NOMO-1 (cell line): ENCODE measurements at regions not wholly inside any gene's neighbourhood (a gene's known extent, or its start where the extent isn't known, plus 50 kb on each side); places are given as distances from the start of the nearest gene placed in this dataset.
"Not testable (repeated sequence)": the region's sequence is repeated elsewhere in the genome, so short reads cannot be mapped to it uniquely, and the experiment has no call there.

Experiments
- DNase-seq, 2 experiments: peaks; one replicate each; lab custom pipeline; 2025; ENCODE audit not compliant: unreplicated experiment in 2 of 2; lab: John Stamatoyannopoulos, UW

GRCh38 chrX:128992107-128992971 is 531.0 kb downstream of the SMARCA1 start:
- no peak for DNase-seq

GRCh38 chrX:128975745-128976144 is 547.5 kb downstream of the SMARCA1 start:
- DNase-seq: no peak

- DNase-seq: no peak
Measured at GRCh38 chrX:128973033-128973432, 550.3 kb downstream of the SMARCA1 start.

- DNase-seq: no peak
Measured at GRCh38 chrX:128961290-128961689, 562.0 kb downstream of the SMARCA1 start.

DNA sequence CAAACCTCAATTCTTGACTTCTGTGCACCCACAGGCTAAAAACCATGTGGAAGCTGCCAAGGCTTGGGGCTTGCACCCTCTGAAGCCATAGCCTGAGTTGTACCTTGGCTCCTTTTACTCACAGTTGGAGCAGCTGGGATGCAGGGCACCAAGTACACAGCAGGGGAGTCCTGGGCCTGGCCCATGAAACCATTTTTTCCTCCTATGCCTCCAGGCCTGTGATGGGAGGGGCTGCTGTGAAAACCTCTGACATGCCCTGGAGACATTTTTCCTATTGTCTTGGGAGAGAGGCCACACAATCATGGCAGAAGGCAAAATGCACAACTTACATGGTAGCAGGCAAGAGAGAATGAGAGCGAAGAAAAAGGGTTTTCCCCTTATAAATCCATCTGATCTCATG is 568.6 kb downstream of the SMARCA1 start:
- not testable (repeated sequence) for DNase-seq

DNA sequence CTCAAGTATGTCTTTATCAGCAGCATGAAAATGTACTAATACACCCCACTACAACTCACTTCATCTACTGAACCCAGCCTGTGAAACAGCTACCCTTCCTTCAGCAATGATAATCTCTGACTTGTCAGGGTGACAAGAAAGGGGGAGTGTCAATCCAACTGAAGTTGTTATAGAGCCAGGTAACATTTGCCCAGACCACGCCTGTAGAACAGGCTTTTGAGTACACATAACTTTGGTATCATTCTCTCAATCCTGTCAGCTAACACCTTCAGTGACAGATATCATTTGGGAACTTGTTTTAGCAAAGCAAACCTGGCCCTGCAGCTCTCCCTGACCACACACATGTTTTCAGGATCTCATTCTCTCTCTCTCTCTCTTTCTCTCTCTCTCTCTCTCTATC is 592.2 kb downstream of the SMARCA1 start:
- DNase-seq: no peak

DNA sequence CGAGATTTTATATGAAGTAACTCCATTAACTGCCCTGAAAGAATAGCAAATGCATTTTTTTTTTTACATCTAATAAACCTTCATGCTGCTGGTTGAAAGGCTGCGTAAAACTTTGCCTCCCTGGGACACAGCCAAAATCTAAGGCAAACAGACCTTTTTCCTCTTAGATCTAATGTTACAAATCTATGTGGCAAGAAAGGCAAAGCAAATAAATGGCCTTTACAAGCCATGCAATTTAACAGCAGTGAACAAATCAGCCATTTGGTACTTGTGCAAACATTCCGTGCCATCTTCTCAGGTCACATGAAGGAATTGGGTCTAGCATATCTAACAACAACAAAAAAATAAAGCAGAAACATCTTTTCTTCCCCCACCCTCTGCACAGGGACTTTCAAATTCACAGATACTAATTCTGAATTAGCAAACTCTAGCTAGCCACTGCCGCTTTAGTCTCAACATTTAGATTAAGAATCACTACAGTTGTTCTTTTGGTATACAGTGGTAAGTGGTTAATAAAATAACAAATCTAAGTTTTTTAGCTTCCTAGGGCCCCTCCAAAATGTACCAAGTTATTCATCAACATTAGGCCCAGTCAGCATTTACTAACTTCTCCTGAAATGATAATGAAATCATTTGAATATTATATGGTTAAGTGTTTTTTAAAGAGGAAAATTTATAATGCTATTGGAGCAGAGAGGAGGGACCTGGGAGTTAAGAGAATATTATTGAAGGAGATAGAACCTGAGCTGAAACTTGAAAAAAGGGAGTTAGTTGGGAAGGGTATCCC is 593.8 kb downstream of the SMARCA1 start:
- DNase-seq: no peak

DNA sequence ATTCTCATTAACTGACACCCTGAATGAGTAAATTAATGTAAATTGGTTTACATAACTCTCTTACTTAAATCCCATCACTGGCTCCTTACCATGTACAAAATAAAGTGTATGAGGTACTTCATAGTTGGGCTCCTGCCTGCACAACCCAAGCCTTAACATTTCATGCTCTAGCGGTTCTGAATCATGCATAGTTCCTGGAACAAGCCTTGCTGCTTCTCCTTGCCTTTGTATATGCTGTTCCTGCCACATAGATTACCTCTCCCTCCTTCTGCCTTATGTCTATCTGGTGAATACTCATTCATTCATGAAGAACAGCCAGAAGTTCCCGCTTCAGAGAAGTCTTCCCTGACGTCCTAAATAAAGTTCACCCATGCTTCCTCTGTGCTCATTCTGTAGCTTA is 594.7 kb downstream of the SMARCA1 start:
- no peak for DNase-seq

DNA sequence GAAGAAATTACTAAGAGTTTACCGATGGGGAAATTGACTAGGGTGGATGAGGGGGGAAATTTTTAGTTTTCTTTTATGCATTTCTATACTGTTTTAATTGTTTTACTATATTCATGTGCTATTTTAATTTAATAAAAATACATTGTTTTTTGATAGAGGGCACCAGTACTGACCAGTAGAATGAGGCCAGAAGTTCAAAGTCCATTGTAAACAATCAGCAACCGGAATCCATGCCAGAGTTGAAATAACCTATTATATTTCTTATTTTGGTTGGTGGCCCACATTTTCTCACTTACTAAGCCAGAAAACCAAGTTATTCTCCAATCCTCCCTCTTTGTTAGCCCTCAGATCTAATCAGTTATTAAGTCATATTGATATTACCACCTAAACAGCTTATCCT is 595.9 kb downstream of the SMARCA1 start:
- no peak for DNase-seq

DNA sequence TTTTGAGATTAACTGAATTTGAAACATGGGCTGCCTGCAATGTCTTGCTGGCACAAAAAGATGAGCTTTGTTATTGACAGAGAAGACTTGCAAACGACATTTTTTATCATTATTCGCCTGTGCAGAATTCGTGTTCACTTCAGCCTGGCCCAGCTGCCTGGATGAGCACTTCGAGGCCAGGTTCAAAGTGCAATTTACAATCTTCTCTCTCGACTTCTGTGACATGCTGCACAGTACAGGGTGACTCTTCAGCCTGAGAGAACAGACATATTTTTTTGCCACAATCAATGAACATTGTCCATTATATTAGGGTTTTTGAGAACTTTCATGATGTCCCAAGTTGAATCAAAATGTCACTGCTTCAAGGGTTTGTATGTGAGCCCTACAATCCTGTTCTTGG is 616.5 kb downstream of the SMARCA1 start:
- DNase-seq: no peak

GRCh38 chrX:128901018-128901417 is 622.3 kb downstream of the SMARCA1 start:
- no peak for DNase-seq

DNA sequence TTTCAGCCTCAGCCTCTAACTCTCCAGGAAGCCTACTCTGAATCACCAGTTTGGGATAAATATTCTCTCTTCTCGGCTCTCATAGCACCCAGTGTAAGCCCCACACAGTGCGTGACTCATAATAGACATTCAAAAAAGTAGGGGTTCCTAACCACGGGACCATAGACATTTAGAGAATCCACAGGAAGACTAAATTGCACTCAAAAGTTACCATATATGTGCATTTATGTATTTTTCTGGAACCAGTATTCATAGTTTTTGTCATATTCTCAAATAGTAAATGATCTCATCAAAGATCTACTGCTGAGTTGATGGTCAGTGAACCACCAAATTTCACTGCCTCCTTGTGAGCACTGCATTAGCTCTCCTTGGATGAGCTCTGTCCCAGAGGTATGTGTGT is 625.7 kb downstream of the SMARCA1 start:
- DNase-seq: no peak

GRCh38 chrX:128891554-128891953 is 631.7 kb downstream of the SMARCA1 start:
- DNase-seq: peak in 1 of 2 experiments; percentile 18

DNA sequence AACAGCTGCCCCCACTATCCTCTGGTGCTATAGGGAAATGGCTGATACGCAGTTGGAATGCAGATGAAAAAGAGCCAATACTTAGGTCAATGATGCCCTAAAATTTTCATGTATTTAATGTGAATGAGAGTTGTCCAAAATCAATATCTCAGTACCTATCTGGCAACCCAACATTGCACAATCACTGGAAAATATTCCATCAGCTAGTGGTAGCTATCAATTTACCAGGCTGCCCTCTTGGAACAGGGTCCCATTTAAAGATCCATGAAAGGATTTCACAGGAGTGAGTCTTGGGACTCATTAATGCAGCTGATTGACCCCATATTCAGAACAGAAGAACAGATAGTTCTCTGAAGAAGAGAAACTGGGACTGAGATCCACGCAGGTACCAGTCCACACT is 638.9 kb downstream of the SMARCA1 start:
- no peak for DNase-seq

GRCh38 chrX:128883650-128884049 is 639.6 kb downstream of the SMARCA1 start:
- DNase-seq: no peak

DNA sequence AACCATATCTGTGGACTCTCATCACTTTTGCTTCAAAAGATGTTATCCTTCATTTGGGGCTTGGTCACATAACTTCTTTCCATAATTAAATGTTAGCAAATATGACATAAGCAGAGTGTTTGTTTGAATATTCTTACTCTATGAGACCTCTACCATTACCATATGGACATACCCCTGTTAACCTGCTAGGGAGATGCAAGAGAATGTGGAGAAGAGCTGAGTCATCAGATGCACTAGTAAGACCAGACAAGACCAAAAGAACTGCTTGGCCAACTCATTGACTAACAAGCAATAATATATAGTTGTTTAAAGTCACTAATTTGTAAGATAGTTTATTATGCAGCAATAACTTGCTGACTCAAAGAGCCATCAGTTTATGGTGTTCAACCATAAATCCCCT is 652.9 kb downstream of the SMARCA1 start:
- DNase-seq: no peak

DNA sequence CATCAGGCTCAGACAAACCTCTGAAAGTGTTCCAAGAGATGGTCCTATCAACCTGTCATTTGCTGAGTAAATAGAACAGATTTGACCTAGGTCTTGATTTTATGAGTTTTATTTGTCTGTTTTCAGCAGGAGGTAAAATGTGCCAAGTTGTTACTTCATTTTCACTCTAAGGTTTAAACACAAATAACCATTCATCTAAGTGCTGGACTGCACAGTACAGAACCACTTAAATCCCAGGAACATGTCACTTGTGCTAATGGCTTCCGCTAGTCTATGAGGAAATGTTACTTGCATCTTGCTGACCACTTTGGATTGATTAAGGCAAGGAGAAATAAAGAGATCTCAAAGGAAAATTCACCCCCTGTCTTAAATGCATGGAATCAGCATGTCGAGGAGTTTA is 660.7 kb downstream of the SMARCA1 start:
- no peak for DNase-seq

GRCh38 chrX:128848374-128848773 is 674.9 kb downstream of the SMARCA1 start:
- no peak for DNase-seq

DNA sequence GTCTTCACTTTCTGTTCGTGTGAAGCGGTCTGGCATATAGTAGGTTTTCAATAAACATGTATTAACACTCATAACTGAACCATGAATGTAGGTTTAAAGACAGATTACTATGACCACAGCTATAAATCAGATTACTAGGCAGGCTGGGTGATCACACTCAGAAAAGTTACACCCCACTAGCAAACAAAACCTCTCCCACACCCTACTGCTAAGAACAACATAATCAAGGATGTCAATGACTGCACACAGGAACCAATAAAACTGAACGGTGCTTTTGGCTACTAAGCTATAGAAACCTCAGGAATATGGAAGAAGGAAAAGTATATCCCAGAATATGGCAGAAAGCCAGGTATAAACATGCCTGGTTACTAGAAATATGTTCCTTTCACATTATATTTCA is 676.9 kb downstream of the SMARCA1 start:
- no peak for DNase-seq

GRCh38 chrX:128818690-128819089 is 704.6 kb downstream of the SMARCA1 start:
- DNase-seq: no peak

- no peak for DNase-seq
Measured at GRCh38 chrX:128816919-128817318, 706.4 kb downstream of the SMARCA1 start.

GRCh38 chrX:128807367-128807766 is 715.9 kb downstream of the SMARCA1 start:
- no peak for DNase-seq
